Transverse colon (tissue), 4 donors: ENCODE measurements at regions not wholly inside any gene's neighbourhood (a gene's known extent, or its start where the extent isn't known, plus 50 kb on each side); places are given as distances from the start of the nearest gene placed in this dataset.

Experiments used
- DNase-seq: peaks from one replicate; pipeline ENCODE4 v3.0.0-alpha.2; 2019
- H3K27ac ChIP-seq, 4 donors: fragments of 200-600 bp; sonication (generic); 2 replicates each; pipeline ENCODE4 v1.5.1; 2016 to 2018; ENCODE audit warnings: inconsistent platforms in 4 of 4
- H3K27me3 ChIP-seq: fragments of 200-600 bp; sonication (generic); 2 replicates; pipeline ENCODE4 v1.5.1; 2017; ENCODE audit warnings: inconsistent platforms
- H3K36me3 ChIP-seq, 4 donors: fragments of 200-600 bp; sonication (generic); 2 replicates each; pipeline ENCODE4 v1.5.1; 2017 to 2019; ENCODE audit warnings: inconsistent platforms in 4 of 4
- H3K4me1 ChIP-seq, 4 donors: fragments of 200-600 bp; sonication (generic); 2 replicates each; pipeline ENCODE4 v1.5.1; 2017 to 2020; ENCODE audit warnings: inconsistent platforms in 4 of 4
- H3K4me3 ChIP-seq, 4 donors: fragments of 200-600 bp; sonication (generic); 1 replicate in 1 of 4; 2 replicates in 3 of 4; pipeline versions ENCODE4 v1.5.1 to v1.6.1; 2017 to 2019; ENCODE audit warnings: inconsistent platforms in 4 of 4
- H3K9me3 ChIP-seq, 2 donors: fragments of 200-600 bp; sonication (generic); 2 replicates each; pipeline ENCODE4 v1.5.1; 2017 to 2019; ENCODE audit warnings: inconsistent platforms in 2 of 2
- EP300 ChIP-seq: sonication (generic); formaldehyde crosslinking; IDR thresholded peaks from one replicate; pipeline ENCODE4 v1.6.1; 2017; ENCODE audit warnings: antibody characterized with exemption, low read depth
- POLR2A ChIP-seq: fragments of 450-650 bp; IDR thresholded peaks from one replicate; pipeline ENCODE4 v1.6.1; 2016; ENCODE audit warnings: antibody characterized with exemption, mild to moderate bottlenecking, moderate library complexity
- POLR2AphosphoS5 ChIP-seq, 3 donors: sonication (generic); formaldehyde crosslinking; IDR thresholded peaks; one replicate each; pipeline ENCODE4 v1.6.1; 2016; ENCODE audit warnings: antibody characterized with exemption in 3 of 3
- WGBS, 2 donors: methylation state at CpG; one replicate each; pipeline ENCODE4 v1.1.5; 2018; ENCODE audit warnings: low coverage in 1 of 2; 5-methylcytosine and 5-hydroxymethylcytosine counted together
- in situ Hi-C, 4 donors: fragments of 200-750 bp; cut with MboI; loops; one replicate each; pipeline versions ENCODE4 v1.15.0 to v1.15.1; 2017; ENCODE audit warnings: low sequenced_read_pairs in 3 of 4, low pct_ligation_motif_present in 1 of 4, low pct_unique_long_range_greater_than_20kb in 1 of 4
- intact Hi-C: fragments of 100-400 bp; cut with DNase I; formaldehyde crosslinking; loops from one replicate; pipeline ENCODE4 v1.15.1; 2023; ENCODE audit warnings: low total_unique reads
- TF ChIP-seq, protein P1 (sequence below), 5 experiments: fragments of 200-600 bp in 3 of 5; fragments of 450-650 bp in 2 of 5; sonication (generic) in 3 of 5; IDR thresholded peaks; 1 replicate in 2 of 5; 2 replicates in 3 of 5; pipeline ENCODE4 v1.5.1; 2016 to 2017; ENCODE audit warnings: antibody characterized with exemption in 5 of 5, inconsistent platforms in 3 of 5, mild to moderate bottlenecking in 2 of 5, moderate library complexity in 1 of 5

DNA sequence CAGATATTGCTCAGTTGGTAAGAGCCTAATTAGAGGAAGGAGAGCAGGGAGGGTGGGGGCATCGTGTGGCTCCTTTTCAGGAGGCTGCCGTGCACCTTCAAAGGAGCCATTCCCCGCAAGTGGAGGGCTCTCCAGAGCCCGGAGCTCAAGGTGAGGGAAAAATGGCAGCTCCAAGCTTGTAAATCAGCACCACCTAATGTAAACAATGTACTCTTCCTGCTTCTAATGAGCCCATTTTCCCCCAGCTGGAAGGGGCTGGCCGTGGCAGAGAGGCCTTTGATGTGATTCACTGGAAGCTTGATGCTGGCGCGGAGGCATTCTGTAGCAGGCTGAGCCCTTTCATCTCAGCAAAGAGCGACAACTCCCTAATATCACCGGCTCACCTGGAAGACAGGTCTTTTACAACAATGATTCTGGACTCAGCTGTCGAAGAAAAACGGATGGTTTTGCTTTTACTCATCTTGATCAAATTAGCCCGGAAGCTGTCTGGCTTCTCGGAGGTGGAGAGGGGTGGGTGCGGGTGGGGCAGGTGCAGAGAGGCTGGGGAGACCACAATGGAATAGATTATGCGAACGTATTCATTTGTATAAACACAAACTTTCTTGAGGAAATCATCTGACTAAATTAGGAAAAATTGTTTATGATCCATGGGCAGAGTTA, 112.5 kb downstream of the RRAGC start:
- no peak overlapping the region for H3K4me3 ChIP-seq
- TF ChIP-seq, protein P1, sequence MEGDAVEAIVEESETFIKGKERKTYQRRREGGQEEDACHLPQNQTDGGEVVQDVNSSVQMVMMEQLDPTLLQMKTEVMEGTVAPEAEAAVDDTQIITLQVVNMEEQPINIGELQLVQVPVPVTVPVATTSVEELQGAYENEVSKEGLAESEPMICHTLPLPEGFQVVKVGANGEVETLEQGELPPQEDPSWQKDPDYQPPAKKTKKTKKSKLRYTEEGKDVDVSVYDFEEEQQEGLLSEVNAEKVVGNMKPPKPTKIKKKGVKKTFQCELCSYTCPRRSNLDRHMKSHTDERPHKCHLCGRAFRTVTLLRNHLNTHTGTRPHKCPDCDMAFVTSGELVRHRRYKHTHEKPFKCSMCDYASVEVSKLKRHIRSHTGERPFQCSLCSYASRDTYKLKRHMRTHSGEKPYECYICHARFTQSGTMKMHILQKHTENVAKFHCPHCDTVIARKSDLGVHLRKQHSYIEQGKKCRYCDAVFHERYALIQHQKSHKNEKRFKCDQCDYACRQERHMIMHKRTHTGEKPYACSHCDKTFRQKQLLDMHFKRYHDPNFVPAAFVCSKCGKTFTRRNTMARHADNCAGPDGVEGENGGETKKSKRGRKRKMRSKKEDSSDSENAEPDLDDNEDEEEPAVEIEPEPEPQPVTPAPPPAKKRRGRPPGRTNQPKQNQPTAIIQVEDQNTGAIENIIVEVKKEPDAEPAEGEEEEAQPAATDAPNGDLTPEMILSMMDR (IDR thresholded peaks at IDR 0.05) = no peak
- no peak for TF ChIP-seq POLR2A
- no peak for TF ChIP-seq EP300
- no peak for TF ChIP-seq POLR2AphosphoS5 (IDR thresholded peaks at IDR 0.05)
- H3K36me3 ChIP-seq = no peaks in the 10 kb centered on the region
- H3K27ac ChIP-seq = no peak overlapping the region
- H3K27me3 ChIP-seq = peaks cover 2% of the 10 kb centered on the region
- in situ Hi-C loops (no loop called here), intact Hi-C loops (no loop called here)
- no peaks in the 10 kb centered on the region for H3K4me1 ChIP-seq
- 38 to 47% methylated on average over 3 to 16 of the region's 16 CpGs for WGBS, 2 donors
- H3K9me3 ChIP-seq = no peaks in the 10 kb centered on the region
- no peak for DNase-seq

DNA sequence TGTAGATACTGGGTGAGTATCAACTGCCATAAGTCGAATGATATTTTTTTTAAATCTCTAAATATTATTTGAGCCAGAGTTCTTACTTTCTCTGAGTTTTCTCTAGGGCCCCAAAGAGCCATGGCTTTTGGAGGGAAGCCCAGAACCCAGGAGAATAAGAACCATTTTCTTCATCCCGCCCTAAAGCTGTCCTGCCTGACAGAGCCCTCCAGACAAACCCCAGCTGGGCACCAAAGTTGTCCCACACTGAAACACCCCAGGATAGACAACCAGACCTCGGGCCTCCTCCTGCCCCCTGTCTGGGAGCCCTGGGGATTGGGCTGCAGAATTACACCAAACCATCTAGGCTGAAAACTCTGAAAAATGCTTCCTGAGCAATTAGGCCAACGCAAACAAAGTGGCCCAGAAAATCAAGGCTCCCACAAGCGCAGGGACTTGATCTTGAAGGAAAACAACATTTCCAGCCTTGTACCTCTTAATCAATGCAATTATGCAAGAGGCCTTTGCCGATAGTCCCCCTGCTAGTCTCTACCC, 113.1 kb downstream of the RRAGC start:
- Histone ChIP-seq H3K9me3 (no peaks in the 10 kb centered on the region), H3K27me3 (no peaks in the 10 kb centered on the region), H3K4me1 (no peaks in the 10 kb centered on the region), H3K4me3 (no peak overlapping the region), H3K27ac (no peak overlapping the region), H3K36me3 (no peaks in the 10 kb centered on the region)
- WGBS, 2 donors = 20 to 68% methylated on average over 1 to 6 of the region's 6 CpGs
- TF ChIP-seq POLR2AphosphoS5 (IDR thresholded peaks at IDR 0.05) = no peak
- TF ChIP-seq POLR2A = no peak
- TF ChIP-seq, protein P1 (IDR thresholded peaks at IDR 0.05) = no peak
- no peak for TF ChIP-seq EP300
- intact Hi-C loops (no loop called here), in situ Hi-C loops (no loop called here)
- no peak for DNase-seq

DNA sequence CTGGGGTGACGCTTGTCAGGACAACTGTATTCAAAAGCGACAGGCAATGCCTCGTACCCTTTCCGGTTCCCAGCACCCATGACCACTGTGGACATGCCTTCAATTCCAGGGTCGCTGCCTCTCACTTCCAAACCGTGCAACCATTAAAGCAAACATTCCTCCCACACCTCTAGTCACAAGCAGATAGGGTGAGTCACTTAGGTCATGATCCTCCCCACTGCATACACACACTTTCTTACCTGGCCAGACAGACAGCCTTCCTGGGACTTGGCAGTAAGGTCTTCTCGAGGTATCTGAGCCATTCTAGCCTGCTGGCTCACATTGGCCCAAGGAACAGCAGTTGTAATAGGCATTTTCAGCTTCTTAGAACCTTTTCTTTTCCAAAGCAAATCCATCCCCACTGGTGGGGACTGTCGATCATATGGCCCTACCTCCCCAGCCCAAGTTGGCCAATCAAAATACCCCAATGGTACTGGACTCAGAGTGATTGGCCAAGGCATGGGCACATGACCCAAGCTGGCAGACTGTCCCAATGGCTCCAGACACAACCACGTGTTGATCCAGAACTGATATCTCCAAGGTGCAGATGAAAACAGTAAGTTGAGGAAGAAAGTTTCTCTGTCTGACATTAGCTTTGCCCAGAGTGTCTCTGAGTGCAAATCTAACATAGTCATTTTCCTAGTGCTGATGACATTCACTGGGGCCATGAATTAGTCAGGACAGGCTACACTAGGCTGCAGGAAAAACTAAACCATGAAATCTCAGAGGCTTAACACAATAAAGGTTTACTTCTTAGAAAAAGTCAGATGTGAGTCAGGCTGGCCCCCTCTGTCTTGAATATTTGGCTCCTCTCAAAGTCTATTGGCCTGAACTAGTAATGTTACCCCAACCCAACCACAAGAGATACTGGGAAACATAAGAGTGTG, 113.8 kb downstream of the RRAGC start:
- Histone ChIP-seq H3K27me3 (no peaks in the 10 kb centered on the region), H3K36me3 (no peaks in the 10 kb centered on the region), H3K4me3 (no peak overlapping the region), H3K4me1 (no peaks in the 10 kb centered on the region), H3K27ac (no peak overlapping the region), H3K9me3 (no peaks in the 10 kb centered on the region)
- WGBS, 2 donors = 80% methylated on average over 9 of the region's 9 CpGs; no CpG with 5 or more reads in 1 of the 2 donors
- DNase-seq = no peak
- TF ChIP-seq POLR2AphosphoS5 (IDR thresholded peaks at IDR 0.05) (no peak), POLR2A (no peak), EP300 (no peak)
- TF ChIP-seq, protein P1 (IDR thresholded peaks at IDR 0.05) = no peak
- in situ Hi-C loops (no loop called here), intact Hi-C loops (no loop called here)
